GM12872 (cell line): ENCODE measurements at regions not wholly inside any gene's neighbourhood (a gene's known extent, or its start where the extent isn't known, plus 50 kb on each side); places are given as distances from the start of the nearest gene placed in this dataset.

Experiments
- TF ChIP-seq, protein P1 (sequence below): IDR thresholded peaks from 3 replicates; pipeline ENCODE4 v1.5.1; 2011; ENCODE audit warnings: low read depth, mild to moderate bottlenecking, low read length, moderate library complexity; ENCODE audit not compliant: insufficient read depth

DNA sequence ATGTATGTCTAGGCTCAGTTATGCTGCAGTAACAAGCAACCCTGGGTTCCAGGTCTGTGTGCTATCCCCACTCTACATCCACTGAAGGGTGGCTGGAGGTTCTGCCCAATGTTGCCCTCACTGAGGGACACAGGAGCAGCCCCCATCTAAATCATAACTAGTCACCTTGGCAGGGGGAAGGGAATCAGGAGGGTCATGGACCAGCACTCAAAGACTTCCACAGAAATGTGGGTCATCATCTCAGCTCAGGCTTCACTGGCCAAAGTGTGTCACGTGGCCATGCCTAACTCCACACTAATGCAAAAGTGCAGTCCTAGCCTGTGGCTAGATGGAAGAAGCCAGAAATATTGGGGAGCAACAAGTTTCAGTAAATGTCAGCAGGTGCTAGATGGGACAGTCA is 137.3 kb upstream of the ZNF507 start:
- TF ChIP-seq, protein P1, sequence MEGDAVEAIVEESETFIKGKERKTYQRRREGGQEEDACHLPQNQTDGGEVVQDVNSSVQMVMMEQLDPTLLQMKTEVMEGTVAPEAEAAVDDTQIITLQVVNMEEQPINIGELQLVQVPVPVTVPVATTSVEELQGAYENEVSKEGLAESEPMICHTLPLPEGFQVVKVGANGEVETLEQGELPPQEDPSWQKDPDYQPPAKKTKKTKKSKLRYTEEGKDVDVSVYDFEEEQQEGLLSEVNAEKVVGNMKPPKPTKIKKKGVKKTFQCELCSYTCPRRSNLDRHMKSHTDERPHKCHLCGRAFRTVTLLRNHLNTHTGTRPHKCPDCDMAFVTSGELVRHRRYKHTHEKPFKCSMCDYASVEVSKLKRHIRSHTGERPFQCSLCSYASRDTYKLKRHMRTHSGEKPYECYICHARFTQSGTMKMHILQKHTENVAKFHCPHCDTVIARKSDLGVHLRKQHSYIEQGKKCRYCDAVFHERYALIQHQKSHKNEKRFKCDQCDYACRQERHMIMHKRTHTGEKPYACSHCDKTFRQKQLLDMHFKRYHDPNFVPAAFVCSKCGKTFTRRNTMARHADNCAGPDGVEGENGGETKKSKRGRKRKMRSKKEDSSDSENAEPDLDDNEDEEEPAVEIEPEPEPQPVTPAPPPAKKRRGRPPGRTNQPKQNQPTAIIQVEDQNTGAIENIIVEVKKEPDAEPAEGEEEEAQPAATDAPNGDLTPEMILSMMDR: no peak

DNA sequence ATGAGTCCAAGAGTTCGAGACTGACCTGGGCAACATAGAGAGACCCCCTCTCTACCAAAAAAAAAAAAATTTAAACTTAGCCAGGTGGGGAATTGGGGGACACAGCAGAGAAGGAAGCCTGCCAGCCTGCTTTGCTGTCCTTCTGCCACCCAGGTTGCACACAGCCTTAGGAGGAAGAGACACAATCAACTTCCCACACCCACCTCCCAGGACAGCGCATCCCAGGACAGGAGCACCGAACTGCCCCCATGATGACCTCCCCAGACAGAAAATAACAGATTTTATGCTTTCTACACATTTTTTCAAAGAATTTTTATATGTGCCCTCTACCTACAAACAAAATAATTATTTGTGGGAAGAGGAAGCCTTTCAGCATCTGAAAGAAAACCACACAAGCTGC is 126.0 kb upstream of the ZNF507 start:
- TF ChIP-seq, protein P1: no peak

DNA sequence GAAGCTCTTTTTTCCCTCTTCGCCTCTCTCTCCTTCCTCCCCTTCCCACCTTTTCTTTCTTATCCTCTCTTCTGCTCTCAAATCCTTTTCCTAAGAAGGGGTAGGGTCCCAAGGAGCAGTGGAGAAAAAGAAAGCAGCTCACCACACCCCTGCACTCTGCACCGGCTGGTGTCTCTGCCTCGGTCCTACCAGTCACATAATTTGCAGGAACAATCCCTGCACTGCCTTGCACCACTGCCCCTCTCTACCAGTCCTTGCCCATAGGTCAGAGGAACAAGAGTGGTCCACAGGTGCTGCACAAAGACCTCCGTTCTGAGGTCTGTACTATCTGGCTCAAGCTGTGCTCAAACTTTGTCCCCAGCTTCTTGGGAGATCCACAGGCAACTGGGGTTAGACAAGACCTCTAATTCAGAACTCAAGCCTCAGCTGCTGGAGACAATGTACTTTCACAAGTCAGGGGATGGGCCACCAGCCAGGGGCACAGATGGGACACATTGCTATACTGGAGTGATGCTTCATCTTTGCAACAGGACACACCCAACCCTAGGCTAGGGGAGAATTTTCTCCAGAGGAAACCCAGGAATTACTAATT is 125.4 kb upstream of the ZNF507 start:
- TF ChIP-seq, protein P1: no peak

DNA sequence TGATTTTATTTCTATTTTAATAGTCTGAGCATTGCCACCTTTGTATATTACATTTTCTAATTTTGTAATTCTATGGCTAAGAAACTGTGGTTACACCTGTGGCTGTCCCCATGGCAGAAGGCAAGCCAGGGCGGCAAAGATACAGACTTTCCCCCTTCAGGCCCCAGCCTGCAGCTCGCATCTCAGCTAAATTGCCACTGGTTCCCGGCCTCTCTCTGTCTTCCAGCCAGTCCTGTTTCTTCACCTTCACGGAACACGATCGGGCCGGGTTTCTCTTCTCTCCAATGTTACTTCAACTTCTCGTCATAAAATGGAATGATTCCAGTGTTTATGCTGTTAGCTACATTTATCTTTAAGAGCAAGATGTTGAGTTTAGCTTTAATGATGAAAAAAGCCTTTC is 124.5 kb upstream of the ZNF507 start:
- TF ChIP-seq, protein P1: no peak

DNA sequence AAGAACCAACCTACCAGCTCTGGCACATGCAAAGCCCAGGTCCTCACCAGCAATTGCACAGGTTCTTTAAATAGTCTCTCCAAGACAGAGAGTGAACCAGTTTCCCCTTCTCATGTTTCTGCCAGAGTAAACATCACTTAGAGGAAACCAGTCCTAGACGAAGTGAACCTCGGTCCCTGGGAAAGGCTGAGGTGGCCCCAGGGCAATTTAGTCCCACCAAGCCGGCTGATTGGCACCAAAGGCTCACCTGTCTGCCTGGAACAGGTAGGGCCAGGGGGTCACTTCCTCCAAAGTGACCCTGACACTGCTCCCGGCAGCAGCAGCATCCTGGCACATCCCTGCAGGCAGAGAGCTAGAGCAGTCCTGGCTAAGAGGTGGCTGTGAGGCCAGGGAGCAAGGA is 122.9 kb upstream of the ZNF507 start:
- TF ChIP-seq, protein P1: no peak

DNA sequence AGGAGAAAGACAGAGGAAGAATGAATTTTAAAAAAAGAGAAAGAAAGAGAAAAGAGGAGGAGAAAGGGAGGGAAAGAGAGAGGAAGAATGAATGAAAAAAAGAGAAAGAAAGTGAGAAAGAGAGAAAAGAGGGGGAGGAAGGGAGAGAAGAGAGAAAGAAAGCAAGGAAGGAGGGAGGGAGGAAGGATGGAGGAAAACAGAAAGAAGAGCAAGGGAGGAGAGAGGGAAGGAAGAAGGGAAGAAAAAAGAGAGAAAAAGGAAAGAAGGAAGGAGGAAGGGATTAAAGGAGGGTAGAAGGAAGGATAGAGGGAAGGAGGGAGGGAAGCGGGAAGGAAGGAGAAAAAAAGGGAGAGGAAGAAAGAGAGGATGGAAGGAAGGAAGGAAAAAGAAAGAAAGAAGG is 122.3 kb upstream of the ZNF507 start:
- TF ChIP-seq, protein P1: no peak

DNA sequence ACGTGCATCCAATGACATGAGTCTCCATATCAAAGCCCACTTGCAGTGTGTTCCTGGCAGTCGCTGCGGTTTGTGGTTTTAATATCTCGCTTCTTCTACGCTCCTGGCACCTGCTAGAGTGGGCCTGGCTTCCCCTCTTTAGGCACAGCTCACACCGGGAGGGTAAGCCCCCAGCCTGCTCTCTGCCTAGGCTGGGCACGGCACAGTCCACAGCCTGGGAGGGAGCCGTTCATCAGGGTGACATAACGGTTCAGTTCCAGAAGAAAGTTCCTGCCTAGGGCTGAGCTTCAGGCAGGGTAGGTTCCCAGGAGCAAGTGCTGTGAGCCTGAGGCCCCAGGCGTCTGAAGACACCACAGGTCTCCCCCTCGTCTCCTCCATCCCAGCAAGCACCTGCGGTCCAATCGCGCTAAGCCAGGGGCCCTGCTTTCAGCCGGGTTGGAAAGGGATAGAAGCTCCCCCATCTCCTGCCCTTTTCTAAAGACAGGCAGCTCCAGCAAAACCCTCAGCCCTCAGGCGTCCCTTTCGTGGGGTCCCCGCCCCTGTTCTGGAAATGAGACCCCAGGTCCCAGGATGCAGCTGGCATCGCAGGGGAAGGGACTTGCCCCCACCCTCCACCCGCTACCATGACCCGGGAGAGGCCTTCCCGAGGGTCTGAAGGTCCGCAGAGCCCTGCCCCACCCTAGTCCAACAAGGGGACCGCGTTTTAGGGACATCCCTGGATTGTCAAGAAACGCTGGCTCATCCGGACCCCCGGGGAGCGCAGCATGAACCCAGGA is 121.6 kb upstream of the ZNF507 start:
- TF ChIP-seq, protein P1: no peak
